Inferior parietal cortex (tissue), 1 donor: ENCODE measurements at regions not wholly inside any gene's neighbourhood (a gene's known extent, or its start where the extent isn't known, plus 50 kb on each side); places are given as distances from the start of the nearest gene placed in this dataset.
"Not testable (repeated sequence)": the region's sequence is repeated elsewhere in the genome, so short reads cannot be mapped to it uniquely, and the experiment has no call there.

ENCODE experiments used
- DNase-seq: peaks from one replicate; pipeline ENCODE4 v3.0.0-alpha.2; 2016; ENCODE audit errors: extremely low spot score

- no peak for DNase-seq
Measured at GRCh38 chr14:71563492-71564153, 368.6 kb upstream of the RGS6 start.

DNA sequence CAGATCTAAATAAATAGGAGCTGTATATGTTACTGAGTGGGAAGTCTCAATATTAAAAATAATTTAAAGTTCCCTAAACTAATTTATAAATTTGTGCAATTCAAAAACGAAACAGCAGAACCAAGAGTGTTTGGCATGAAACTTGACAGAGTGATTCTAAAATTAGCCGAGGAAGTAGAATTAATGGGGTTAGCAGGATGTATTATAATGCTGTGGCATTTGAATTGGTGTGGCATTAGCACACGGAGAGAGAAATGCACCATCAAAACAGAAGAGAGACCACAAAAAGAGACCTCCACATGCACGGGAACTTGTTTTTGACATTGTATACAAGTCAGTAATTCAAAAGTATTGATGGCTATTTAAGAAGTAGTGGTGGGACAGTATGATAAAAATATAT, 366.0 kb upstream of the RGS6 start:
- no peak for DNase-seq

DNA sequence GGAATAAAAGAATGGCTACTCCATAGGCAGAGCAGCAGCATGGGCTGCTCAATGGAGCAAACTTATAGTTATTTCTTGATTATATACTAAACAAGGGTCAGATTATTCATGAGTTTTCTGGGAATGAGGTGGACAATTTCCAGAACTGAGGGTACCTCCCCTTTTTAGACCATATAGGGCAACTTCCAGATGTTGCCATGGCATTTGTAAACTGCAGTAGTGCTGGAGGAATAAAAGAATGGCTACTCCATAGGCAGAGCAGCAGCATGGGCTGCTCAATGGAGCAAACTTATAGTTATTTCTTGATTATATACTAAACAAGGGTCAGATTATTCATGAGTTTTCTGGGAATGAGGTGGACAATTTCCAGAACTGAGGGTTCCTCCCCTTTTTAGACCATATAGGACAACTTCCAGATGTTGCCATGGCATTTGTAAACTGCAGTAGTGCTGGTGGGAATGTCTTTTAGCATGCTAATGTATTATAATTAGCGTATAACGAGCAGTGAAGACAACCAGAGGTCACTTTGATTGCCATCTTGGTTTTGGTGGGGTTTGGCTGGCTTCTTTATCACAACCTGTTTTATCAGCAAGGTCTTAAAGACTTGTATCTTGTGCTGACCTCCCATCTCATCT, 364.6 kb upstream of the RGS6 start:
- DNase-seq, result not testable (repeated sequence)

DNA sequence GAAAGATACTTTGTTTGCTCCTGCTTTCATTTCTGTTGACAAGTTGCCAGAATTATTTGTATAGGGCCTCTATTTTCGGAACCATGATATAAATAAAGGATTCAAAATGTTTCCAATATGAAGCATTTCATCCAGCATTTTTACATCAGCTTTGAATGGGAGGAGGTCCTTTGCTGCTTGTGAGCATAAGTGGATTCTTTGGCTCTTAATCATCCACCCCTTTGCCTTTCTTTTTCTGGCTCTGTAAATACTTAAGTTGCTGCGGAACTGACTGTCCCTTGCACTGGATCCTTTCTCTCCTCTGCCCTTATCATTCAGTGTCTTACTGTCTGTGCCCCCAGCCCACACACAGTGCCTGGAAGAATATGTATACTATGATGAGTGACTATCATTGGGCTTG, 357.3 kb upstream of the RGS6 start:
- DNase-seq, result no peak

DNA sequence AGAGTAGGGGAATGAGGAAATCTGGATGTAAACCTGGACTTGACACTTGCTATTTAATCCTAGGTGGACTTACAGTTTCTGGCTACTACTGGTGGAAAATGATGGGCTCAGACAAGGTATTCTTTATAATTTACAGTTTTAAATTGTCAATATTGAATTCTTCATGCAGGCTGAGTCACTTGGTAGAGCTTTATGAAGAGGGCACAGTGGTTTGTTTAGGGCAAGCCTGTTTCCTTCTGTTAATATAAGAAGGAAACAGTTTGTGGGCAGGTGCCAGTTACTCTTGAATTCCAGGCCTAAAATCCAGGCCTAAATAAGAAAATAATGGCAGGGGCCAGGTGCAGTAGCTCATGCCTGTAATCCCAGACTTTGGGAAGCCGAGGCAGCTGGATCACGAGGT, 355.8 kb upstream of the RGS6 start:
- DNase-seq, result no peak

GRCh38 chr14:71579331-71579730, 352.9 kb upstream of the RGS6 start:
- DNase-seq, result no peak

DNA sequence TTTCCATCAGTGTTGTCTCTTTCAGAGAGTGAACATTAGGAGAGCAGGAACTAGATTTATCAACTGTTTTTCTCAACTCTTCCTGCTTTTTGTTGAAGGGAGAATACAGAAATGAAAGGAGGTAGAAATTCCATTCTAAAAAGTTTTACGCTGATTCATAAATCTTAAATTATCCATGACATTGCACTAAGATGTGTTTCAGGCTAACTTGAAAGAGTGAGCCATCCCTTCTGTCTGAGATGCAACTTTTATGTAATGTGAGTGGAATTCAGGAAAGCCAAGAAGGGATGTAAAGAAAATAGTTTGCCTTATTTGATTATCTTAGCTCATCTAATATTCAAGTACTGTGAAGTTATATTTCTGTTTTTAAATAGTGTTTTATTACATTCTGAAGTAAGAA, 349.5 kb upstream of the RGS6 start:
- DNase-seq, result no peak

- DNase-seq, result no peak
Measured at GRCh38 chr14:71583194-71583593, 349.0 kb upstream of the RGS6 start.

DNA sequence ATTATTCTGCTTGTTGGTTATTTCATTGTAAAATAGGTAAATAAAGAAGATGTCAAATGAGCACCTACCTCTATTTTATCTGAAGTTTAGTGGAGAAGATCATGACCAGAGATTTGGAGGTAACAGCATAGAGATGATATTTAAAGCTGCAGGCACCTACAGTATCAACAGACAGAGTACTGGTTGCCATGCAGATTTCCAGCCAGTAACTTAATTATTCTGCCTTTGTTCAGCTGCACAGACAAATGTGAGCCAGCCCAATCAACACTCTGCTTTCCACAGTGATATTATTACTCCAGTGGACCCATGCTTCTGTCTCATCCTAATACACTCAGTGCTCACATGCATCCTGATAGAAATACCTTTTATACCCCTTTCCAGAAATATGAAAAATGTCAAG, 348.5 kb upstream of the RGS6 start:
- no peak for DNase-seq

DNA sequence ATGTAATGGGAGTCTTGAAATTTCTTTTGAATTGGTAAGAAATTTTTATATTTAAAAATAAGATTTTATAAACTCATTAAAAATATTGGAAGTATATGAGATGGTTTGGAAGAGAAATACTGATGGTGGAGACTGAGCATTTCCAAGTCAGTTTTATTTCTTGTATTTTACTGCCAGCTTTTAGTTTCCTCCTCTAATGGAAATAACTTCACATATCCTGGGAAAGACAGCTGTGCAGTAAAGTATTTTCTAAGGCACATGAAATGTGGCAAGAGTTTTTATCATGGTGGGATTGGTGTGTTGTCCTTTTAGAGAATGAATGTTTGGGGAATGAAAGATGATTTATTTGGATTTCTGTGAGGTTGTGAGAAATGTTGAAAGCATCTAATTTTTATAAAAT, 346.9 kb upstream of the RGS6 start:
- DNase-seq, result no peak

DNA sequence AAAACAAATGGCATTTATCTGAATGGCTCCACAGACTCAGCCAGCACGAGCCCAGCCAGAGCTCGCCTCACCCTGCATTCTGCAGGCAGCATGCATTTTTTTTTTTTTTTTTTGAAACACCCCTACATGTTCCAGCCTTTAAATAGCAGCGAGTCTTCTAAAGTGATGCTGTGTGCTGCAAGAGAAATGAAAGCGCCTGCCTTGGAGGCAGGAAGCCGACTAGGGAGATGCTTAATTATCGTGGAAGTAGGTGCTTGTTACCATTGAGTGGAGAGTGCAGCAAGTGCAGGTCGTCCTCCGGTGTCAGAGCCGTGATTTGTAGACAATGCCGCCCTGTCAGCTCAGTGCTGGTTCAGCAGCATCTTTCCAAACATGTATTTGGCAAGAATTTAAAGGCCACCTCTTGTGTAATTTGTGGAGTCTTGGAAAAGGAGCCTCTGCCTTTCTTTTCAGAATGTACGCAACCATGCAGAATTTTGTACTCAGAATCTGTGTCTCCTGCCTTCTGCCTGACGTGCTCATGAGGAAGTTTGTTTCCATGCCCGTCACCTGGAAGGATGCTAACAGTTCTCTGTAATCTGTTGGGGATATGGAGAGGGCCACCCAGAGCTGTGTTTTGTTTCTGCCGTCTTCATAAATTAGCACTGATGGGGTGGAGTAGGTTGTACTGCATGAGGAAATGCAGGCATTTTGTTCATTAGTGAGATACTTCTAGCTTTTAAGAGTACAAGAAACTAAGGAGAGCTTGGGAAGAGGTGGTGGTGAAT, 345.9 kb upstream of the RGS6 start:
- peak; percentile 61 for DNase-seq

DNA sequence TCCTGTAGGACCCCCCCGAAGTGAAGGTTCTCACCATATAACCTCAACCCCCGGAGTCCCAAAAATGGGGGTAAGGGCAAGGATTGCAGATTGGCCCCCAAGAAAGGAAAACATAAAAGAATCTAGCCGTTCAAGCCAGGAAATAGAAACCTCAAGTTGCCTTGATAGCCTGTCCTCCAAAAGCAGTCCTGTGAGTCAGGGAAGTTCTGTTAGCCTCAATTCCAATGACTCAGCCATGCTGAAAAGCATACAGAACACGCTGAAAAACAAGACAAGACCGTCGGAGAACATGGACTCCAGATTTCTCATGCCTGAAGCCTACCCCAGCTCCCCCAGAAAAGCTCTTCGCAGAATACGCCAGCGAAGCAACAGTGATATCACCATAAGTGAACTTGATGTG, 344.2 kb upstream of the RGS6 start:
- DNase-seq, result no peak

DNA sequence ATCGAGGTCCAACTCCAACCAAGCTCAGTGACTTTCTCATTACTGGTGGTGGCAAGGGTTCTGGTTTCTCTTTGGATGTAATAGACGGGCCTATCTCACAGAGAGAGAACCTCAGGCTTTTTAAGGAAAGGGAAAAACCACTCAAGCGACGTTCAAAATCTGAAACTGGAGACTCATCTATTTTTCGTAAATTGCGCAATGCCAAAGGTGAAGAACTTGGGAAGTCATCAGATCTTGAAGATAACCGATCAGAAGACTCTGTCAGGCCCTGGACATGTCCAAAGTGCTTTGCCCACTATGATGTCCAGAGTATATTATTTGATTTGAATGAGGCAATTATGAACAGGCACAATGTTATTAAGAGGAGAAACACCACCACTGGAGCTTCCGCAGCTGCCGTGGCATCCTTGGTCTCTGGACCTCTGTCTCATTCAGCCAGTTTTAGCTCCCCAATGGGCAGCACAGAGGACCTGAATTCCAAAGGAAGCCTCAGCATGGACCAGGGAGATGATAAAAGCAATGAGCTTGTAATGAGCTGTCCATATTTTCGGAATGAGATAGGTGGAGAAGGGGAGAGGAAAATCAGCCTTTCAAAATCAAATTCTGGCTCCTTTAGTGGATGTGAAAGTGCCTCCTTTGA, 343.5 kb upstream of the RGS6 start:
- DNase-seq, result no peak

DNA sequence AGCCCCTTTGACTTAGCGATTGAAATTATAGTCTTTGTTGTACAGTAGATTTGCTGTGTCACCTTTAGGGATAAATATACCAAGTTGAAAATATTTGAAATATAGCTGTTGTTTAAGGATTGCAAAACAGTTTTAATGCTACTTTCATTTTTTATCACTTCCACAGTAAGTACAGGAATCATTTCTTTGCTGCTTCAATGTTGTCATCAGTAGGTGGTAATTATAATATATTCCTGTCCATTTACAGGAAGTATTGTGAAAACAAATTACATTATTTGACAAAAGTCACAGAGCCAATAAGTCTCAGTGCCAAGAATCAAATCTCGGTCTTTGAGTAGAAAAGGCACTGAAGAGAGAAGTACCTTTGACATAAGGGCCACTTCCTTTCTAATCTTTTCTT, 342.6 kb upstream of the RGS6 start:
- no peak for DNase-seq

DNA sequence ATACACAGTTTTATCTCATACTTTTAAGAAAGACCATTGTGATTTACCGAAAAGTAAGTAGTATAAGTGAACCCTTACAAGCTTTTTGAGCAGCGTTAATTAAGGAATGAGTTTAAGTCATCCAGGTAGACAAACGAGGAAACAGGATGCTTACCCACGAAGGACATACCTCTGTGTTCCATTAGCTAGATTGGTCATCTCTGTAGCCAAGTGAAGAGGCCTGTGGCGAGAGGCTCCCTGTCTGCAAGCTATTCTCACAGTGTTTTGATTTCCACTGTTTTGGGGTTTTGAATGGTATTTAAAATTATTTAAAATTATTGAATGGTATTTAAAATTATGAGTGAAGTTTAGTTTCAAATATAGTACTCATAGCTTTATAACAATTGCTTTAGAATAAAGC, 342.1 kb upstream of the RGS6 start:
- DNase-seq, result no peak

DNA sequence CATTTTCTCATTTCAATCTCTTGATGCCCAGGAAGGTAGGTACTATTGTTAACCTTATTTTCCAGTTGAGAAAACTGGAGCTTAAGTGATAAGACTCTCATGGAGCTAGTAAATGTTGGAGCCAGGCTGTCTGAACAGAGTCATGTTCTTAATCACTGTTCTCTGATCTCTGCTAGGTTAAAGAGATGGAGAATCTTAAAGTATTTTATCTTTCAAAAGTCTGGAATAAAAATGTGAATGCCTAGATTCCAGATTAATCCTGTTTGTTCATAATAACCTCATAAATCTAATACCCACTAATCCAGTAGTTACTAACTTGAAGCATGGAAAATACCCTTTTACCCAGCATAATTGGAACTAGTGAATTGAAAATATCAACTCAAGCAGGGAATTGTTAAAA, 341.0 kb upstream of the RGS6 start:
- DNase-seq, result no peak

DNA sequence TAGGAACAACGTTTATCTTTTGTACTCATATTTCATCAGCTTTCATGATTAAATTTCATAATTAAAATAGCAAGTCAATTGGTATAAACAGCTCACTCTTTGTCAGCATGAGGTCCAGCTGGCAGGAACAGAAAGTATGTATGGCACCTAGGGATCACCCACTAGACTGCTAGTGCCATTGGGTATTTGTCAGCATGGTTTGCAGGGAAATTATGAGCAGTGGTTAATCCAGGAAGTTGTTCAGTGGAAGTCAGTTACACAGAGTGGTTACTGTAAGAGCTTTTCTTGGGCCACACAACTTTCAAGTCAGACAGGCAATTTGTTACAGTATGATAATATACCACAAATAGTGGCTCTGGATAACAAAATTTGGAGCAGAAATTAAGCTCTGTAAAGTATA, 340.3 kb upstream of the RGS6 start:
- DNase-seq, result no peak

DNA sequence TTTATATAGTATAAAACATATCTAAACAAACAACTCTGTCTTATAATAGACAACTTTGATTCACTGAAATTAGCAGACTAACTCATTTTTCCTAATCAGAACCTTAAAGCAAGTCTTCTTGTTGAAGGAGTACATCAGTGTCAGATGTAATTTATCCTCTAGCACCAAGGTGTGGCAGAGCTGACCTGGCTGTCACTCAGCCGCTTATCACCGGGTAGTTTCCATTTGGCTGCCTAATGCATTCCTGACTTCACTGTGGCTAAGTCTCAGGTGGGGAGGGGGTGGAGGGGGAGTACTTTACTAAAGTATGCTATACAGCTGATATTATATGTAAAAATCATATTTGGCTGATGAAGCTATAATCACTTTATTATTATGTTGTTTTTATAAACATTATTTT, 339.9 kb upstream of the RGS6 start:
- DNase-seq, result no peak

- no peak for DNase-seq
Measured at GRCh38 chr14:71593966-71594365, 338.3 kb upstream of the RGS6 start.

GRCh38 chr14:71594821-71595220, 337.4 kb upstream of the RGS6 start:
- no peak for DNase-seq

GRCh38 chr14:71595441-71595840, 336.8 kb upstream of the RGS6 start:
- DNase-seq, result no peak

- DNase-seq, result no peak
Measured at GRCh38 chr14:71597287-71597920, 334.8 kb upstream of the RGS6 start.
